Ascending aorta (tissue), 2 donors: ENCODE measurements at regions not wholly inside any gene's neighbourhood (a gene's known extent, or its start where the extent isn't known, plus 50 kb on each side); places are given as distances from the start of the nearest gene placed in this dataset.
A peak's percentile ranks its signal among the peaks of the same experiment; 100 is the strongest.

ENCODE experiments used
- DNase-seq, 2 donors: peaks; one replicate each; pipeline ENCODE4 v3.0.0-alpha.2; 2019; ENCODE audit warnings: low spot score in 2 of 2
- H3K27ac ChIP-seq, 2 donors: fragments of 200-600 bp; sonication (generic); one replicate each; pipeline ENCODE4 v1.5.1; 2016 to 2017; ENCODE audit warnings: mild to moderate bottlenecking in 1 of 2
- H3K27me3 ChIP-seq: fragments of 200-600 bp; sonication (generic); one replicate; pipeline ENCODE4 v1.5.1; 2017
- H3K36me3 ChIP-seq, 2 donors: fragments of 200-600 bp; sonication (generic); one replicate each; pipeline ENCODE4 v1.5.1; 2016
- H3K4me1 ChIP-seq, 2 donors: fragments of 200-600 bp; sonication (generic); one replicate each; pipeline ENCODE4 v1.5.1; 2016 to 2017; ENCODE audit warnings: mild to moderate bottlenecking in 1 of 2
- H3K4me3 ChIP-seq, 2 donors: fragments of 200-600 bp; sonication (generic); one replicate each; pipeline ENCODE4 v1.5.1; 2016 to 2017; ENCODE audit warnings: mild to moderate bottlenecking in 1 of 2
- H3K9me3 ChIP-seq, 2 donors: fragments of 200-600 bp; sonication (generic); one replicate each; pipeline ENCODE4 v1.5.1; 2016
- intact Hi-C: fragments of 100-400 bp; cut with DNase I; formaldehyde crosslinking; loops from one replicate; pipeline ENCODE4 v1.15.1; 2023
- TF ChIP-seq, protein P1 (sequence below), 3 experiments: fragments of 200-600 bp in 2 of 3; fragments of 450-650 bp in 1 of 3; sonication (generic) in 2 of 3; IDR thresholded peaks; one replicate each; pipeline ENCODE4 v1.5.1; 2016 to 2019; ENCODE audit warnings: antibody characterized with exemption in 3 of 3, mild to moderate bottlenecking in 1 of 3, moderate library complexity in 1 of 3

GRCh38 chr16:51762081-51762996, 611.3 kb upstream of the SALL1 start:
- DNase-seq = no peak
- Histone ChIP-seq H3K4me3 (no peak overlapping the region), H3K27ac (no peak overlapping the region), H3K4me1 (no peaks in the 10 kb centered on the region), H3K9me3 (no peaks in the 10 kb centered on the region), H3K36me3 (no peaks in the 10 kb centered on the region), H3K27me3 (no peaks in the 10 kb centered on the region)
- TF ChIP-seq, protein P1, sequence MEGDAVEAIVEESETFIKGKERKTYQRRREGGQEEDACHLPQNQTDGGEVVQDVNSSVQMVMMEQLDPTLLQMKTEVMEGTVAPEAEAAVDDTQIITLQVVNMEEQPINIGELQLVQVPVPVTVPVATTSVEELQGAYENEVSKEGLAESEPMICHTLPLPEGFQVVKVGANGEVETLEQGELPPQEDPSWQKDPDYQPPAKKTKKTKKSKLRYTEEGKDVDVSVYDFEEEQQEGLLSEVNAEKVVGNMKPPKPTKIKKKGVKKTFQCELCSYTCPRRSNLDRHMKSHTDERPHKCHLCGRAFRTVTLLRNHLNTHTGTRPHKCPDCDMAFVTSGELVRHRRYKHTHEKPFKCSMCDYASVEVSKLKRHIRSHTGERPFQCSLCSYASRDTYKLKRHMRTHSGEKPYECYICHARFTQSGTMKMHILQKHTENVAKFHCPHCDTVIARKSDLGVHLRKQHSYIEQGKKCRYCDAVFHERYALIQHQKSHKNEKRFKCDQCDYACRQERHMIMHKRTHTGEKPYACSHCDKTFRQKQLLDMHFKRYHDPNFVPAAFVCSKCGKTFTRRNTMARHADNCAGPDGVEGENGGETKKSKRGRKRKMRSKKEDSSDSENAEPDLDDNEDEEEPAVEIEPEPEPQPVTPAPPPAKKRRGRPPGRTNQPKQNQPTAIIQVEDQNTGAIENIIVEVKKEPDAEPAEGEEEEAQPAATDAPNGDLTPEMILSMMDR (IDR thresholded peaks at IDR 0.05) = peak; percentile 20 to 67 (median 25)
- intact Hi-C loops = no loop called here

DNA sequence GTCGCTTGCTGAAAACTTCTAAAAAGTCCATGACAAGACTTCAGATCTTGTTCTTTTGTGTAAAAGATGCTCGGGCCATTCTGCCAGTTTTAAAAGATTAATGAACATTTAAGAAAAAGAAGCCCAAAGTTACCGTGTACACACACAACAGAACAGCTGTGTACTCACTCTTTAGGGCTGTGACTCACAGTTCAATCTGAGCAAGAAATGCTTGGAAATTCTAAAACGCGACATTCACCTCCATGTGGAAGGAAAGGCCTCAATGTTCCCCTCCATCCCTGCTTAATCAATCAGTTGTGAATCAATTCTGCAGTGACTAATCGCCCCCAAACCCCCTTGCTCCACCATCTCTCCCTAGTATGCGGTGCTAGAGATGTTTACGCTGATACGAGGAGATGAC, 609.9 kb upstream of the SALL1 start:
- TF ChIP-seq, protein P1 (IDR thresholded peaks at IDR 0.05) = no peak
- no peak for DNase-seq
- H3K4me3 ChIP-seq = no peak overlapping the region
- H3K9me3 ChIP-seq = no peaks in the 10 kb centered on the region
- H3K27ac ChIP-seq = no peak overlapping the region
- H3K36me3 ChIP-seq = no peaks in the 10 kb centered on the region
- no peaks in the 10 kb centered on the region for H3K27me3 ChIP-seq
- no peaks in the 10 kb centered on the region for H3K4me1 ChIP-seq
- intact Hi-C loops = no loop called here

DNA sequence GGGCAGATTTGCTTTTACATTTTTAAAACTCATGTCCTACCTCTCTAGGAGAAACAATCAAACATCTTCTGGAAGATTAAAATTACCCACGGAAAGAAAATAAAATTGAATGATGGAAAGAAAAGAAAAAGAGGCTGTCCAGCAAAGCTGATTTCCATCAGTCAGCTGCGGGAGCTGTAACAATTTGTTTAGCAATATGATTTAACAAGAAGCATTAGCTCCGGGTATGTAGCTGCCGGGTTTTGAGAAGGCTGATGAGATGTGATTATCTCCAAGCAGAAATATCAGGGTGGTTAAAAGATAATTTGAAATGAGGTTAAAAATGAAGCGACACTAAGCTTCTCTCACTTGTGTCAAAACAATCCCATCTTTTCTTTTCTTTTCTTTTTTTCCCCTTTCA, 608.9 kb upstream of the SALL1 start:
- H3K4me1 ChIP-seq = no peaks in the 10 kb centered on the region
- intact Hi-C loops = no loop called here
- no peaks in the 10 kb centered on the region for H3K27me3 ChIP-seq
- H3K27ac ChIP-seq = no peak overlapping the region
- no peak for DNase-seq
- H3K36me3 ChIP-seq = no peaks in the 10 kb centered on the region
- no peaks in the 10 kb centered on the region for H3K9me3 ChIP-seq
- TF ChIP-seq, protein P1 (IDR thresholded peaks at IDR 0.05) = no peak
- no peak overlapping the region for H3K4me3 ChIP-seq

DNA sequence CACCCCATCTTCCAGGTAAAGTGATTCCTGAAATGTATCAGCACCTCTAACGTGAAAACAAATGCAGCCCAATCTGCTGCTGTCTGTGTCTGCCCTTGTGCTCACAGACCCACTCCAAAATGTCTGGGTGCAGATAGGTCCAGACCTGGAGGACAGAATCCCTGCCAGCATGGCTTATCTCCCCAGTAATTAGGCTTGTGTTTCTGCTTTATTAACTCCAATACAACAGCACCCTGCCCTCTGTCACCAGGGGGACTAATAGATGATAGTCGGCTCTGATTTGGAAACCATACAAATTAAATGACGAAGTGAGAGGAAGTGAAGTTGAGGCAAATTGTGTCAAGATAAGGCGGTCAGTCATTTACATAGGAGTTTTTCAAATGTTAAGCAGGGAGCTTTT, 608.3 kb upstream of the SALL1 start:
- no peak overlapping the region for H3K4me3 ChIP-seq
- H3K27me3 ChIP-seq = no peaks in the 10 kb centered on the region
- H3K36me3 ChIP-seq = no peaks in the 10 kb centered on the region
- H3K4me1 ChIP-seq = no peaks in the 10 kb centered on the region
- no peaks in the 10 kb centered on the region for H3K9me3 ChIP-seq
- no peak overlapping the region for H3K27ac ChIP-seq
- intact Hi-C loops = no loop called here
- no peak for DNase-seq
- TF ChIP-seq, protein P1 (IDR thresholded peaks at IDR 0.05) = no peak

DNA sequence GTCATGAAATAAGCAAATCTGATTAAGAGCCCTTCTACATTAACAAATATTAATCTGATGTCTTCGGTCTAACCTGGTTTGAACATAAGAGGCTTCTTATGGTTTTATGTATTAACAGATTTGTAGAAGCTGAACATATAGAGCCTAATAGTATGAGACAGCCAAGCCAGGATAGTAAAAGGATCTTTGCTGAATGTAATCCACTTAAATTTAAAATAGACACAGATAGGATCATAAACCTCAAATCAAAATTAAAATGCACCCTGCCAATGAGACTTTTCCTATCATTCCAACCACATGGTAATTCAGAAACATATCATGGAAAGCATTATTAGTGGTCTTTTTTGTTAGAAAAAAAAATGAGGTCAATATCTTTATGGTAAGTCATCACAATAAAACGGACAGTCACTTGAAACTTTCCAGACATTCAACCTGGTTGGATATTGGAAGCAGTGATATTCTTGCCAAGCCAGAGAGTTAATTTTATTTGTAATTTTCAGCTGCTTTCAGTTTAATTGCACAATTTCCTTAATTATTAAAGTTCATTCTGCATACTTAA, 606.9 kb upstream of the SALL1 start:
- intact Hi-C loops = no loop called here
- Histone ChIP-seq H3K27ac (no peak overlapping the region), H3K9me3 (no peaks in the 10 kb centered on the region), H3K4me3 (no peak overlapping the region), H3K27me3 (no peaks in the 10 kb centered on the region), H3K36me3 (no peaks in the 10 kb centered on the region), H3K4me1 (no peaks in the 10 kb centered on the region)
- TF ChIP-seq, protein P1 (IDR thresholded peaks at IDR 0.05) = no peak
- no peak for DNase-seq
